ENCODE measurements at regions not wholly inside any gene's neighbourhood (a gene's known extent, or its start where the extent isn't known, plus 50 kb on each side); places are given as distances from the start of the nearest gene placed in this dataset.
"Not testable (repeated sequence)": the region's sequence is repeated elsewhere in the genome, so short reads cannot be mapped to it uniquely, and the experiment has no call there.

DNA sequence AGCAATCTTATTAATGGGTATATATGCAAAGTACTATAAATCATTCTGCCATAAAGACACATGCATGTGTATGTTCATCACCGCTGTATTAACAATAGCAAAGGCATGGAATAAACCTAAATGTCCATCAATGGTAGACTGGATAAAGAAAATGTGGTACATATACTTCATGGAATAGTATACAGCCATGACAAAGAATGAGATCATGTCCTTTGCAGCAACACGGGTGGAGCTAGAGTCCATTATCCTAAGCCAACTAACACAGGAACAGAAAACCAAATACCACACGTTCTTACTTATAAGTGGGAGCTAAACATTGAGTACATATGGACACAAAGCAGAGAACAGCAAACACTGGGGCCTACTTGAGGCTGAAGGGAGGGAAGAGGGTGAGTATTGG lies 720.8 kb downstream of the GLUD2 start:
- TF ChIP-seq, protein P1, sequence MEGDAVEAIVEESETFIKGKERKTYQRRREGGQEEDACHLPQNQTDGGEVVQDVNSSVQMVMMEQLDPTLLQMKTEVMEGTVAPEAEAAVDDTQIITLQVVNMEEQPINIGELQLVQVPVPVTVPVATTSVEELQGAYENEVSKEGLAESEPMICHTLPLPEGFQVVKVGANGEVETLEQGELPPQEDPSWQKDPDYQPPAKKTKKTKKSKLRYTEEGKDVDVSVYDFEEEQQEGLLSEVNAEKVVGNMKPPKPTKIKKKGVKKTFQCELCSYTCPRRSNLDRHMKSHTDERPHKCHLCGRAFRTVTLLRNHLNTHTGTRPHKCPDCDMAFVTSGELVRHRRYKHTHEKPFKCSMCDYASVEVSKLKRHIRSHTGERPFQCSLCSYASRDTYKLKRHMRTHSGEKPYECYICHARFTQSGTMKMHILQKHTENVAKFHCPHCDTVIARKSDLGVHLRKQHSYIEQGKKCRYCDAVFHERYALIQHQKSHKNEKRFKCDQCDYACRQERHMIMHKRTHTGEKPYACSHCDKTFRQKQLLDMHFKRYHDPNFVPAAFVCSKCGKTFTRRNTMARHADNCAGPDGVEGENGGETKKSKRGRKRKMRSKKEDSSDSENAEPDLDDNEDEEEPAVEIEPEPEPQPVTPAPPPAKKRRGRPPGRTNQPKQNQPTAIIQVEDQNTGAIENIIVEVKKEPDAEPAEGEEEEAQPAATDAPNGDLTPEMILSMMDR (IDR thresholded peaks at IDR 0.05) = not testable (repeated sequence)
- TF ChIP-seq POLR2A, EP300, POLR2AphosphoS5 (IDR thresholded peaks at IDR 0.05): not testable (repeated sequence)
